Muscle of leg (tissue), 3 donors: ENCODE measurements at regions not wholly inside any gene's neighbourhood (a gene's known extent, or its start where the extent isn't known, plus 50 kb on each side); places are given as distances from the start of the nearest gene placed in this dataset.
A peak's percentile ranks its signal among the peaks of the same experiment; 100 is the strongest.

Experiments
- DNase-seq: peaks from one replicate; pipeline ENCODE4 v3.0.0; 2013
- H3K27ac ChIP-seq: one replicate; pipeline ENCODE4 v1.5.1; 2013; ENCODE audit warnings: mild to moderate bottlenecking, low read length, control low read depth
- H3K27me3 ChIP-seq: one replicate; pipeline ENCODE4 v1.6.1; 2013; ENCODE audit warnings: low read length; ENCODE audit not compliant: control insufficient read depth, insufficient read depth
- H3K36me3 ChIP-seq: one replicate; pipeline ENCODE4 v1.6.1; 2013; ENCODE audit warnings: low read length; ENCODE audit not compliant: control insufficient read depth, insufficient read depth
- H3K4me1 ChIP-seq: one replicate; pipeline ENCODE4 v1.6.1; 2013; ENCODE audit warnings: low read length; ENCODE audit not compliant: control insufficient read depth, insufficient read depth
- H3K4me3 ChIP-seq: one replicate; pipeline ENCODE4 v1.5.1; 2013; ENCODE audit warnings: low read length, control low read depth
- H3K9me3 ChIP-seq: replicated peaks from 2 replicates; pipeline ENCODE4 v1.6.1; 2013; ENCODE audit warnings: low read depth, low read length; ENCODE audit not compliant: control insufficient read depth
- WGBS: methylation state at CpG from one replicate; pipeline ENCODE4 v1.1.5; 2013; ENCODE audit warnings: missing lambda C conversion rate; ENCODE audit not compliant: insufficient coverage; 5-methylcytosine and 5-hydroxymethylcytosine counted together

DNA sequence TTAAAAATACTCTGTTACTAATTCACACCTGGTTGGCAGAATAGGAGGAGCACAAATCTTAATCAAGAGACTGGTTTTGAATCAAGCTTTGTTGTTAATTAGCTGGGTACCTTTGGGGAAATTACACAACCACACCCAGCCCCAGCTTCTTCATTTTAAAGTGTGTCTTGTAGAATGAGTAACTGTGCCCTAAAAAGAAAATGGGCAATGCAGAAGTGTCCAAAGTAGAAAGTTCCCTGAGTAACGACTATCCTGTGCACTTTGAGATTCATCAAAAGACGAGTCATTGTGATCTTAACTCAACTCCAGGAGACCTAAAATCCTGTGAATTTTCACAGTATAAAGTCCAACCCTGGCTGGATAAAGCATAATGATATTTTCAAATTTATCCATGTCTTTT lies 792.3 kb upstream of the HS3ST1 start:
- DNase-seq, result no peak
- Histone ChIP-seq H3K4me3 (no peak overlapping the region), H3K27ac (no peak overlapping the region), H3K36me3 (no peaks in the 10 kb centered on the region), H3K4me1 (no peaks in the 10 kb centered on the region), H3K9me3 (no peaks in the 10 kb centered on the region), H3K27me3 (no peaks in the 10 kb centered on the region)
- no CpG with 5 or more reads among the region's 2 CpGs for WGBS

DNA sequence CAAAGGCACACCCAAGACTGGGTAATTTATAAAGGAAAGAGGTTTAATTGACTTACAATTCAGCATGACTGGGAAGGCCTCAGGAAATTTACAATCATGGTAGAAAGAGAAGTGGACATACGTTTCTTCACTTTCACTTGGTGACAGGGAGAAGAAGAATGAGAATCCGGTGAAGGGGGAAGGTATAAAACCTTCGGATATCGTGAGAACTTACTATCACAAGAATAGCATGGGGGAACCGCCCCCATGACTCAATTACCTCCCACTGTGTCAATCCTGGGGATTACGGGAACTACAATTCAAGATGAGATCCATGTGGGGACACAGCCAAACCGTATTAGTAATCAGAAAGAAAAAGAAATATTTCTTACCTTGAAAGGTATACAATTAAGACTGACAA lies 782.9 kb upstream of the HS3ST1 start:
- Histone ChIP-seq H3K9me3 (no peaks in the 10 kb centered on the region), H3K4me1 (no peaks in the 10 kb centered on the region), H3K4me3 (no peak overlapping the region), H3K27me3 (no peaks in the 10 kb centered on the region), H3K27ac (no peak overlapping the region), H3K36me3 (no peaks in the 10 kb centered on the region)
- no CpG with 5 or more reads among the region's 7 CpGs for WGBS
- no peak for DNase-seq

DNA sequence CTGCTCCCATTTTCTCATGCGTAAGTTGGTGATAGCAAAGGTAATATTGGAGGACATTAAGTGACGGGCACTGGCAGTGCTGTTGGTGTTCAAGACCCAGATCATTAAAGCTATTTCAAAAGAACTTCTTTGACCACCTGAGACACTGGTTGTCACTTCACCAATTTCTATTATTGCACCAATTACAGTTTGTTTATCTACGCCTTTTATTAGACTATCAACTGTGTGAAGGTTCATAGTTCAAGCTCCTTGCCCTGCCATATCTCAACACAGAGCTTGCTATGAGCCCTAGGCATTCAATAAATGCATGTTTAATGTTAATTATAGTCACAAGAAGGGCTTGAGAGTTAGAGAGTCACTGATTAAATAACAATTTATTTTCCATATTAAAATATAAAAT lies 778.7 kb upstream of the HS3ST1 start:
- Histone ChIP-seq H3K27me3 (no peaks in the 10 kb centered on the region), H3K4me3 (no peak overlapping the region), H3K4me1 (no peaks in the 10 kb centered on the region), H3K27ac (no peak overlapping the region), H3K36me3 (no peaks in the 10 kb centered on the region), H3K9me3 (no peaks in the 10 kb centered on the region)
- no CpG with 5 or more reads among the region's 3 CpGs for WGBS
- no peak for DNase-seq

DNA sequence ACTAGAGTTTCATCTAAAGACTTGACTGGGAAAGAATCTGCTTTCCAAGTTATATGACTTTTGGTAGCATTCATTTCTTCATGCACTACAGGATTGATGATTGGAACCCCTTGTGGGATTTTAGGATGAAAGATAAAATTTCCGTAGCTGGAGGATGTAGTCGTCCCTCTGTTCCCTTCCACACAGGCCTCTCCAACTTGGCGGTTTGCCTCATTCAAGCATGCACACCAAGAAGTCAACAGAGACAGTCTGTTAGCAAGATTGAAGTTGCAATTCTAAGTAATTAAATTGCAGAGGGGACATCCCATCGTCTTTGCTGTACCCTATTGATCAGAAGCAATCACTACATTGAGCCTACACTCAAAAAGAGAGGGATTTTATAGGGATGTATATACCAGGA lies 777.4 kb upstream of the HS3ST1 start:
- no peak for DNase-seq
- no CpG with 5 or more reads among the region's 4 CpGs for WGBS

DNA sequence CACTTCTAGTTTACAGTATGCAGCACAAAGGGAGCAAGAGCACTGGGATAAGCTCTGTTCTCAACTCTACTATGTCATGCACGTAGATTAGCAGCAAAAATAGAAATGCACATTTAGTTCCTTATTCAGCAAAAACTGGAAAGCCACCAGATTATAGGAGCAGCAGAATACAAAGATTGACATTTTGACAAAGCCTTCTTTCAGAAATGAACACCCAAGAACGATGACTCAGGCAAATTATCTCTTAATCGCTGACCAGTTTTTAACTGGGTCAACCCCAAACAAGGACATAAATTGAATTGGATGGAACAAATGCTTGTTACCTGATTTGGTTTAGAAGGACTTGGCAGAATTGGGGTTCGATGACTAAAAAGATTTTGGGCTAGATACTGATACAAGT lies 775.3 kb upstream of the HS3ST1 start:
- no peak overlapping the region for H3K4me3 ChIP-seq
- no peaks in the 10 kb centered on the region for H3K9me3 ChIP-seq
- no peak overlapping the region for H3K27ac ChIP-seq
- H3K36me3 ChIP-seq, result no peaks in the 10 kb centered on the region
- DNase-seq, result no peak
- no peaks in the 10 kb centered on the region for H3K27me3 ChIP-seq
- 60% methylated on average over 1 of the region's 4 CpGs for WGBS
- H3K4me1 ChIP-seq, result no peaks in the 10 kb centered on the region

More for the DNA sequence above, 777.4 kb upstream of the HS3ST1 start:
- Histone ChIP-seq H3K36me3 (no peaks in the 10 kb centered on the region), H3K27ac (no peak overlapping the region), H3K9me3 (no peaks in the 10 kb centered on the region), H3K4me1 (no peaks in the 10 kb centered on the region), H3K4me3 (no peak overlapping the region), H3K27me3 (no peaks in the 10 kb centered on the region)

DNA sequence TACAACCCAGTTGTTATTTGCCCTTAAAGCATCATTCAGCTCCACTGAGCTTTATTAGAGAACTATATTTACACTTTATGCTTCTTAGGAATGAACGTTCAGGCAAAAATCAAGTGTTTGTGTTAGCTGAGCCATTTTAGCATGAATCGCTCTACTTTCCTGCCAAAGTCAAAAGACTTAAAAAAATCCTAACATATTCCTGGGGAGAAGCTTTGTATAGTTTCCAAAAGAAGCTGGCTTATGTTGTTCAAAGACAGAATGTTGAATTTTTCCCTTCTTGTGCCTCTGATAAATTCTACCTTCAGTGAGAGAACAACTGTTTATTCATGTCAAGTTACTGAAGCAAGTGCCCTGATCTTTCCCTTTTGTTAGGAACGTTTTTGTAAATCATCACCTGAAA lies 771.5 kb upstream of the HS3ST1 start:
- Histone ChIP-seq H3K27me3 (no peaks in the 10 kb centered on the region), H3K27ac (no peak overlapping the region), H3K4me3 (no peak overlapping the region), H3K9me3 (no peaks in the 10 kb centered on the region), H3K36me3 (no peaks in the 10 kb centered on the region), H3K4me1 (no peaks in the 10 kb centered on the region)
- WGBS, result no CpG with 5 or more reads among the region's 3 CpGs
- DNase-seq, result peak; percentile 7

DNA sequence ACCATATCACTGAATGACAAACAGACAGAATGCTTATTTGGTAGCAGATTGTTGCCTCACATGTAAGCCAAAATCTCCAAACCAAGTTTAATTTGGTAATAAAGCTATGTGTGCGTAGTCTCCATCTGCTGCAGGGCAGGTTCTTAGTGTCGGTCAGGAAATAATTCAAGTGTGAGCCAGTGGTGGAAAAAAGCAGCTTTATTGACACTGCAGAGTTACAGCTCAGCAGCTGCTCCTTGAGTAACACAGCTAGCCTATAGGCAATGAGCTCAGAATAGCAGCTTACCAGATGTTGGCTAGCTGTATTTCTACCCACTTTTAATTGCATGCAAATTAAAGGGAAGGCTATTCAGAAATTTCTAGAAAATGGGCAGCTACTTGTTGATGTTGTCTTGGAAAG lies 757.8 kb upstream of the HS3ST1 start:
- no peaks in the 10 kb centered on the region for H3K9me3 ChIP-seq
- whole genome bisulfite sequencing, result no CpG with 5 or more reads among the region's 2 CpGs

DNA sequence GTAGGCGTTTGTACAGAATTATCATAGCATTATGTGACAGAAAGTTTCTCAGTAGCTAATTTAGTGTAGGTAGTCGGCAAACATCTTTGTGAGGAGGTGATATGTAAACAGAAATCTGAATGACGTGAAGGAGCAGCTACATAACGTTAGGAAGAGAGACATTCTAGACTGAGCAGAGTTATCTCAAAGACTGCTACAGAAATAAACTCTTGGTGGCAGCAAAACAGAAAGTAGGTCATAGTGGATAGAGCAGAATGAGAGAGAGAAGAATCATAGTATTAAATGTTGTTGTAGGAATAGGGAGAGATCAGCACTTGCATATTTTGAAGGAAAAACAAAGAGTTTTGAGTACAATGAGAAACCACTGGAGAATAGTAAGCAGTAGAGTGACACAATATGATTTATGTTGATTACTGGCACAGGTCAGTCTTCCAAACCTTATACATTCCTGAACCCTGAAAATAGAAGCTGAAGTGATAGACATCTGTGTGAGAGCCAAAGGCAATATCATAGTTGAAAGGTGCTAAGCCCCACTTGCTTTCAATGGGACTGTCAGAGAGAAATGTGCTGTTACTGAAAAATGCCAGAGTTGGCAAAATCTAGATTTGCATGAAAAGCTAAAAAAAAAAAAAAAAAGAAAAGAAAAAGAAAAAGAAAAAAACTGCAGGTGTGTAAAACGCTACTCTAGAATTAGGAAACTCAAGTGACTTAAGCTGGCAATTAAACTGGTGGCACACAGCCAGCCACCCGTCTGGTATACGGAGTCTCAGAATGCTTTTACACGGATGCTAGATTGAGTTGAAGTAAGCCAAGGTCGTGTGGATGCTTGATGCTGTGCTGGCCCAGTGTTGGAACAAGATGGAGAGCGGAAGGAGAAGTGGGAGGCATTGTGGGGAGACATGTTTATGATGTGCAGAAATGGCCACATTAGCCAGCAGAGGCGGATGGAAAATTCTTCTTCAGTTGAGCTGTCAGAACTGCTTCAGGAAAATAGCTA lies 750.2 kb upstream of the HS3ST1 start:
- Histone ChIP-seq H3K27ac (no peak overlapping the region), H3K4me3 (no peak overlapping the region), H3K9me3 (no peaks in the 10 kb centered on the region), H3K27me3 (no peaks in the 10 kb centered on the region), H3K4me1 (no peaks in the 10 kb centered on the region), H3K36me3 (no peaks in the 10 kb centered on the region)
- peak; percentile 58 for DNase-seq
- 37% methylated on average over 9 of the region's 11 CpGs for WGBS

More for the DNA sequence above, 757.8 kb upstream of the HS3ST1 start:
- H3K36me3 ChIP-seq, result no peaks in the 10 kb centered on the region
- DNase-seq, result no peak
- H3K4me1 ChIP-seq, result no peaks in the 10 kb centered on the region
- H3K27ac ChIP-seq, result no peak overlapping the region
- H3K27me3 ChIP-seq, result no peaks in the 10 kb centered on the region
- H3K4me3 ChIP-seq, result no peak overlapping the region

DNA sequence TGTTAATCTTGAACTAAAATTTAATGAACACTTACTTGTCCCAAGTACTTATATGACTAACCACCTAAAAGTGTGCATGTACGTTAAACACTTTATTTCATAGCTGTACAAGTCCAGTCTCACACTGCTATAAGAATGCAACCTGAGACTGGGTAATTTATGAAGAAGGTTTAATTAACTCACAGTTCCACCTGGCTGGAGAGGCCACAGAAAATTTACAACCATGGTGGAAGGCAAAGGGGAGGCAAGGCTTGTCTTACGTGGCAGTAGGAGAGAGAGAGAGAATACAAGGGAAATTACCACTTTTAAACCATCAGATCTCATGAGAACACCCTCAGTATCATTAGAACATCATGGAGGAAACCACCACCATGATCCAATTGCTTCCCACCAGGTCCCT lies 748.7 kb upstream of the HS3ST1 start:
- Histone ChIP-seq H3K4me3 (no peak overlapping the region), H3K9me3 (no peaks in the 10 kb centered on the region), H3K27me3 (no peaks in the 10 kb centered on the region), H3K4me1 (no peaks in the 10 kb centered on the region), H3K36me3 (no peaks in the 10 kb centered on the region), H3K27ac (no peak overlapping the region)
- DNase-seq, result no peak
- no CpG with 5 or more reads among the region's 2 CpGs for WGBS

DNA sequence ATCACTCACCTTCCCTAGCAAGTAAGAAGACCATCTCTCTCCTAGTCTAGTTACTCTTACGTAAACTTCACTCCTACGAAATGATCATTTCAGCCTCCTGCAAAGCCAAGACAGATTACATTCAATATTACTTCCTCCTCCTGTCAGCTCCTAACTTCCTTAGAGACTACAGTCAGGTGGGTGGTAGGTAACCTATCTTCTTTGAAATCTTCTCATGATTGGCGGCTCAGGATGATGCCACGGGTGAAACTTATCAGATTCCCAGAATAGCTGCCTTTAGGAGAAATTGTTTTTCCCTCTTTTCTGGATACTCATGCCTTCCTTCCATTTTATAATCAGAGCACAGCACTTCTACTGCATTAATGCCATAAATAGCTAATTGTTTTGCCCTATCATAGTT lies 744.8 kb upstream of the HS3ST1 start:
- Histone ChIP-seq H3K27ac (no peak overlapping the region), H3K4me3 (no peak overlapping the region), H3K36me3 (no peaks in the 10 kb centered on the region), H3K27me3 (no peaks in the 10 kb centered on the region), H3K4me1 (no peaks in the 10 kb centered on the region), H3K9me3 (no peaks in the 10 kb centered on the region)
- no peak for DNase-seq
- WGBS, result 33% methylated on average over 1 of the region's 4 CpGs
